ENCODE measurements at regions not wholly inside any gene's neighbourhood (a gene's known extent, or its start where the extent isn't known, plus 50 kb on each side); places are given as distances from the start of the nearest gene placed in this dataset.

DNA sequence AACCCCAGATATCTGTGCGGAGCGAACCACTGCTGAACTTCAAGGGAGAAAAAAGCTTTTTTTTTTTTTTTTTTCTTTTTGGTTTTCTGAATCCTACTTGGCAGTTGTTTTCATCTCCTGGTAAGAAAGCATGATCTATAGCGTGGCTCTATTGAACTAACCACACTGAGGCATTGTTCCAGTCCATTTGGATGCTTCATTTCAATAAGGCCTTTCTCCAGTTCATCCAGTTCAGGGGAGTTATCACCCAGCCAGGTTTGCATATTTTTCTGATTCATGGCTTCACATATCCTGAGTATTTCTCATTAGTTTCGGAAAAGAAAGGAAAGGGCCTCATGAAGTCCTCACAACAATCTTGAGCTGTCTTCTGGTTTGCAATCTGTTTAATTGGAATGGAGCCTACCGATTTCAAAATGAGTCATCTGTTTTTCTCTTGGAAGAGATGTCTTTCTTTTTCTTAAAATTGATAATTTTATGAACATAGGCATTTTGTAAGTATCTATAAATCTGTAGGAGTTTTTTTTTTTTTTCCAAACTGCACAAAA is 93.1 kb upstream of the STEAP4 start (continued):
- TF ChIP-seq SRF (IDR thresholded peaks at IDR 0.05; ENCODE audit: low read depth, low read length) (no peak), SIX5 (IDR thresholded peaks at IDR 0.05; ENCODE audit: low read depth, low read length) (no peak)
